22Rv1 (cell line): ENCODE measurements at regions not wholly inside any gene's neighbourhood (a gene's known extent, or its start where the extent isn't known, plus 50 kb on each side); places are given as distances from the start of the nearest gene placed in this dataset.

ENCODE experiments used
- H3K27ac ChIP-seq: fragments of 450-650 bp; 2 replicates; pipeline ENCODE4 v1.5.1; 2017
- ZFX ChIP-seq: fragments of 450-650 bp; IDR thresholded peaks from 2 replicates; pipeline ENCODE4 v1.6.1; 2017; ENCODE audit warnings: antibody characterized with exemption, borderline replicate concordance
- TF ChIP-seq, protein P1 (sequence below): fragments of 450-650 bp; IDR thresholded peaks from 2 replicates; pipeline ENCODE4 v1.5.1; 2017; ENCODE audit warnings: mild to moderate bottlenecking

DNA sequence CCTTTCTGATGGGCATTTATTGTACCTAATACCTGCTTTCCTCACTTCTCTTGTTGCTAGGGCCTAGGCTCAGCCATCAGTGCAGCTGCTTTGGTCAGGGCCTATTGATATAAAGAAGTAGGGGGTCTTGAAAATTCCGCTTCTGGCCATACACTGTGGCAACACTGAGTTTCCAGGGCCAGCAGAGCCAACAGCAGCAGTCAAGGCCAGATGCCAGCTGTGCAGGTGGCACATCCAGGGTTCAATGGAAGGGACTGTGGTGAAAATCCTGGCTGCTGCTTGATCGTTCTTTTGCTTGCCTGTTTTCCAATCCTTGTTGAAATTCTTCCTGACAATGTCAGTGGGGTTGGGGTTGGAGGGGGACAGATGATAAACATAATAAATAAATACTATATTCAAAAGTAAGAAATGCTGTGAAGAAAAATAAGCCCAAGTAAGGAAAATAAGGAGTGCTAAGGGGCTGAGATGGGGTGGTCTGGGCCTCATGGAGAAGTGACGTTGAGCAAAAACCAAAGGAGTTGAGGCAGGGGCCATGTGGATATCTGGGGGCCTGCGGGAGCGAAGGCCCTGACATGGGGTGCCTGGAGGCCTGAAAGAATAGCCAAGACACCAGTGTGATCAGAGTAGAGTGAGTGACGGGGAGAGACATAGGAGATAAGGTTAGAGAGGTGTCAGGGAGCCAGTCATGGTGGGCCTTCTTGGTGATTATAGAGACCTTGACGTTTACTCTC lies 91.0 kb upstream of the ALDH1B1 start:
- no peak overlapping the region for H3K27ac ChIP-seq
- no peak for TF ChIP-seq ZFX
- TF ChIP-seq, protein P1, sequence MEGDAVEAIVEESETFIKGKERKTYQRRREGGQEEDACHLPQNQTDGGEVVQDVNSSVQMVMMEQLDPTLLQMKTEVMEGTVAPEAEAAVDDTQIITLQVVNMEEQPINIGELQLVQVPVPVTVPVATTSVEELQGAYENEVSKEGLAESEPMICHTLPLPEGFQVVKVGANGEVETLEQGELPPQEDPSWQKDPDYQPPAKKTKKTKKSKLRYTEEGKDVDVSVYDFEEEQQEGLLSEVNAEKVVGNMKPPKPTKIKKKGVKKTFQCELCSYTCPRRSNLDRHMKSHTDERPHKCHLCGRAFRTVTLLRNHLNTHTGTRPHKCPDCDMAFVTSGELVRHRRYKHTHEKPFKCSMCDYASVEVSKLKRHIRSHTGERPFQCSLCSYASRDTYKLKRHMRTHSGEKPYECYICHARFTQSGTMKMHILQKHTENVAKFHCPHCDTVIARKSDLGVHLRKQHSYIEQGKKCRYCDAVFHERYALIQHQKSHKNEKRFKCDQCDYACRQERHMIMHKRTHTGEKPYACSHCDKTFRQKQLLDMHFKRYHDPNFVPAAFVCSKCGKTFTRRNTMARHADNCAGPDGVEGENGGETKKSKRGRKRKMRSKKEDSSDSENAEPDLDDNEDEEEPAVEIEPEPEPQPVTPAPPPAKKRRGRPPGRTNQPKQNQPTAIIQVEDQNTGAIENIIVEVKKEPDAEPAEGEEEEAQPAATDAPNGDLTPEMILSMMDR = no peak

DNA sequence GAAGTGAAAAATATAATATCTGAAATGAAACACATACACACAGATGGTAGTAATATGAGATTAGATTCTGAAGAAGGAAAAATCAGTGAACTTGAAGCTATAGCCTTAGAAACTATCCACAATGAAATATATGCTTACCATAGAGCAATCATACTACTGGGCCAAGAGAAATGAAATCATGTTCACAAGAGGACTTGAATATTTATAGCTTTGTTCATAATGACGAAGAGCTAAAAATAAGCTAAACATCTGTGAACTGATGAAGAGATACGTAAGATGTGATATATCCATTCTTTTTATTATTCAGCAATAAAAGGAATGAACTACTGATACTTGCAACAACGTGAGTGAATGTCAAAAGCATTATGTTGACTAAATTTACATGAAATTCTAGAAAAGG lies 92.6 kb upstream of the ALDH1B1 start:
- H3K27ac ChIP-seq = no peak overlapping the region
- no peak for TF ChIP-seq ZFX
- TF ChIP-seq, protein P1 = no peak

DNA sequence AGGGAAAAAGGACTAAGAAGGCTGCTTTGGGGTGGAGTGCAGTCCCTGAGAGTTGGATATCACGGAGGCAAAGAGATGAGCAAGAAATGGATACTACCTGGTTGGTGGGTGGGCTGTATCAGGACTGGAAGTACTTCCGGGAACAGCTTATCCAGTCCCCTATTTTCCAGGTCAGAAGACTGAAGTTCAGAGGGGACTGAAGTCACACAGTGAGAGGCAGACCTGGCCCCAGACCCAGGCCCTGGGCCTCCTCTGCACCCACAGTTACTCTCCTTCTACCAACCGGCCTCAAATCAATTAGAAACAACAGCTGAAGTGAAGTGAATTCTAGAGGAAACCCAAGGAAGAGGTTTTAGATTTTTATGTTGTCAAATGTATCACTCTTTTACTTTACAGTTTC lies 93.6 kb upstream of the ALDH1B1 start:
- TF ChIP-seq ZFX = no peak
- TF ChIP-seq, protein P1 = no peak
- H3K27ac ChIP-seq = no peak overlapping the region

DNA sequence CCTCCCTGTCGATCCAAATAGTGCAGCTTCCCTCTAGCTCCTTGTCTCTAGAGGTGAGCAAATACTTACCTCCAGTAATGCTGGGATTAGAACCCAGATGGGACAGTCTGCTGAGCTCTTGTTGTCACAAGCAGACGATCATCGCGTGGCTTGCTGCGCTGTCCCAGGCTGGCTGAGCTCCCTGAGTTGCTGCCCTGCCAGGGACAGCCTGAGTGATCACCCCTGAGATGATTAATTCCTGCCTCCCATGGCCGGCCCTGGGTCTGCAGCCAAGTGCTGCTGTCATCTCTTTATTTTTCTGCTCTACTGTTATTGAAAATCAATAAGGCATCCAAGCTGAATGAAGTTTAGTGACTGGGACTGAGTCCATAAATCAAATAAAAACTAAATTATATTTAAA lies 94.0 kb upstream of the ALDH1B1 start:
- H3K27ac ChIP-seq = no peak overlapping the region
- no peak for TF ChIP-seq ZFX
- TF ChIP-seq, protein P1 = no peak

DNA sequence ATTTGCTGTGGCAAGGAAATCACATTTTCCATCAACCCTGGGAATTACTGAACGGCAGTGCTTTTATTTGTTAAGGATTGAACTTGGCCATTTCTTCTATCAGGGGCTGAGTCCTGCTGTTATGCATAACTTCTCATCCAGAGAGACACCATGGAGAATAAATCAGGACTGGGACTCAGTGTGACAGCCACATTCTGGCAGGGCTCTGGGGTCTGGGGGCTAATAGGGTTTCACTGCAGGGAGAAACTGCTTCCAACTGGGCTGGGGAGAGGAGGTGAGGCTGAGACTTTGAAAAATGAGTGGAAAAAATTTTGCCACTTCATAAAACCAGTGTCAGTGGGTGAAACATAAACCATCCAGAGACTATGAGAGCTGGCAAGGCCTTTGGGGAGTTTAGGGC lies 95.7 kb upstream of the ALDH1B1 start:
- H3K27ac ChIP-seq = no peak overlapping the region
- no peak for TF ChIP-seq ZFX
- TF ChIP-seq, protein P1 = no peak

DNA sequence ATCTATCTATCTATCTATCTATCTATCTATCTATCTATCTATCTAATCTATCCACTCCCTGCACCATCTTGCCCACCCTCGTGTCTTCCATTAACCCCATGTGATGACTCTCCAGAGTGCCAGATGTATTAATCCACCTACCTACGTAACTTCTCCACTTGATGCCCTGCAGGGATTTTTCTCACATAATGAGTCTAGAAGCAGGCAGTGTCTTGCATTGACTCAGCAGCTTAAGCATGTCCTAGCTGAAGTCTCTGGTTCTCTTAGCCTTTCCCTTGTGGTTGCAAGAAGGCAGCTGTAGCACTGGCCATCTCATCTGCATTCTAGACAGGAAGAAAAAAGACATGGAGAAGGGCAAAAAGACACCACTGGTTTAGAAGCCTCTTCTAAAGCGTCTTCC lies 96.7 kb upstream of the ALDH1B1 start:
- H3K27ac ChIP-seq = no peak overlapping the region
- no peak for TF ChIP-seq ZFX
- TF ChIP-seq, protein P1 = no peak

DNA sequence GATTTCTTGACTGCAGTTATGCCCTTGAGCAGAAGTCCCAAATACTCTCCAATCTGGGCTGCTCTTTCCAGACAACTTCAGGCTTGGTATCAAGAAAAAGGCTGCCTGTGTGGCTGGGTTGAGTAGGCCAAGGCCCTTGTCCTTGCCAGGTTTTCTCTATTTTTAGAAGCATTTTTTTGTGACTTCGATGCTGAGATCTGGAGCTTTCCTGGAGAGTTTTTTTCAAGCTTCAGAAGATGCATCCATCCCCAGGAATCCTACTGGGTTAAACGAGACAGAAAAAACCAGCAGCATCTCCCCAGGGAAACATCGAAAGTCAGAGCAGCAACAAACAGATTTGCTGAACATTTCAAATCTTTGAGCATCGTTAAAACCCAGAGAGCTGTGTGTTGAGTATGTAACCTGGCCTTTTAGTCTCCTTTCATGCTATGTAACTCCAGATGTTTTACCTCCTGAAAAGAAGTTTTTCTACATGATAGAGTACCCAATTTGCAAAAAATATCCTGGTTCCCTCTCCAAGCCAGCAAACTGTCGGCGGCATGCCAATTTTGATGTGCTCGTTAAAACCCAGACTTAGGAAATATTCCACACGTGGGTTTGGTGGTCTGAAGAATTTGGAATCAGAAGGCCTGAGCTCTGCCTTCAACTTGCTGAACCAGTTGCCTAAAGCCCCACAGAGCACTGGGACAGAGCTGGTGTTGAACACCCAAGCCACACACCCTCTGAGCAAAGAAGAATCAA lies 98.1 kb upstream of the ALDH1B1 start:
- TF ChIP-seq, protein P1 = no peak
- TF ChIP-seq ZFX = no peak
- no peak overlapping the region for H3K27ac ChIP-seq
